PC-3 (cell line): ENCODE measurements at regions not wholly inside any gene's neighbourhood (a gene's known extent, or its start where the extent isn't known, plus 50 kb on each side); places are given as distances from the start of the nearest gene placed in this dataset.

ENCODE experiments used
- ATAC-seq: fragments of 200-7000 bp; cut with Tn5 transposase; 2 replicates; pipeline ENCODE4 v1.9.1; 2020; ENCODE audit warnings: mild to moderate bottlenecking, moderate library complexity
- BruUV-seq: library from RNA; stranded (reverse); fragments of 400-500 nt; replicated peaks from 2 replicates; lab custom pipeline; 2021; lab: Mats Ljungman, UMichigan
- CTCF ChIA-PET: fragments of 300-600 bp; sonication (Branson Sonifier 250); formaldehyde crosslinking; loops from one replicate; lab custom pipeline; 2022; ENCODE audit warnings: antibody characterized with exemption; lab: Charles Lee
- POLR2A ChIA-PET: fragments of 300-600 bp; sonication (Branson Sonifier 250); formaldehyde crosslinking; loops from one replicate; lab custom pipeline; 2022; ENCODE audit warnings: antibody characterized with exemption; ENCODE audit not compliant: unreplicated experiment; lab: Charles Lee
- DNase-seq: peaks from one replicate; pipeline ENCODE4 v3.0.0-alpha.2; 2015
- H2AFZ ChIP-seq: fragments of 300-600 bp; sonication (generic); 2 replicates; pipeline ENCODE4 v1.6.0; 2016; ENCODE audit warnings: antibody characterized with exemption, low read length
- H3F3A ChIP-seq: fragments of 300-600 bp; sonication (generic); one replicate; pipeline ENCODE4 v1.6.0; 2017; ENCODE audit warnings: antibody characterized with exemption, low read length, control low read depth, mild to moderate bottlenecking; ENCODE audit not compliant: unreplicated experiment
- H3K27ac ChIP-seq: fragments of 300-600 bp; sonication (generic); 2 replicates; pipeline ENCODE4 v1.5.1; 2016; ENCODE audit warnings: mild to moderate bottlenecking, low read length
- H3K27me3 ChIP-seq: fragments of 300-600 bp; sonication (generic); 2 replicates; pipeline ENCODE4 v1.6.1; 2016; ENCODE audit warnings: low read length, mixed read lengths
- H3K36me3 ChIP-seq: fragments of 300-600 bp; sonication (generic); 2 replicates; pipeline ENCODE4 v1.6.1; 2016; ENCODE audit warnings: low read depth, mixed run types, low read length, mixed read lengths
- H3K4me1 ChIP-seq: fragments of 300-600 bp; sonication (generic); 2 replicates; pipeline ENCODE4 v1.5.1; 2016; ENCODE audit warnings: low read length; ENCODE audit not compliant: insufficient read depth
- H3K4me2 ChIP-seq: fragments of 300-600 bp; sonication (generic); 2 replicates; pipeline ENCODE4 v1.6.0; 2016; ENCODE audit warnings: low read length
- H3K4me3 ChIP-seq: fragments of 300-600 bp; sonication (generic); 2 replicates; pipeline ENCODE4 v1.5.1; 2016; ENCODE audit warnings: mild to moderate bottlenecking, low read length, mixed read lengths
- H3K79me2 ChIP-seq: fragments of 300-600 bp; sonication (generic); 2 replicates; pipeline ENCODE4 v1.6.1; 2017; ENCODE audit warnings: low read length, mixed read lengths
- H3K9ac ChIP-seq: fragments of 300-600 bp; sonication (generic); 2 replicates; pipeline ENCODE4 v1.6.0; 2016; ENCODE audit warnings: mild to moderate bottlenecking, low read length
- H3K9me2 ChIP-seq: fragments of 300-600 bp; sonication (generic); replicated peaks from 2 replicates; pipeline ENCODE4 v1.6.1; 2016; ENCODE audit warnings: mixed run types, low read length, mixed read lengths
- H3K9me3 ChIP-seq: fragments of 300-600 bp; sonication (generic); 2 replicates; pipeline ENCODE4 v1.6.1; 2016; ENCODE audit warnings: low read length, mixed read lengths
- H4K20me1 ChIP-seq: fragments of 300-600 bp; sonication (generic); 2 replicates; pipeline ENCODE4 v1.6.1; 2016; ENCODE audit warnings: low read length, mixed read lengths
- EZH2 ChIP-seq: fragments of 300-600 bp; sonication (generic); IDR thresholded peaks from one replicate; pipeline ENCODE4 v1.6.1; 2017; ENCODE audit warnings: antibody characterized with exemption, mild to moderate bottlenecking, low read length; ENCODE audit not compliant: unreplicated experiment
- EZH2phosphoT487 ChIP-seq: fragments of 300-600 bp; sonication (generic); IDR thresholded peaks from 2 replicates; pipeline ENCODE4 v1.6.1; 2018; ENCODE audit warnings: mild to moderate bottlenecking, antibody characterized with exemption, low read length, borderline replicate concordance
- intact Hi-C: fragments of 100-400 bp; cut with micrococcal nuclease; formaldehyde crosslinking; loops from 2 replicates; pipeline ENCODE4 v1.9.0; 2023
- TF ChIP-seq, protein P1 (sequence below): fragments of 300-600 bp; sonication (generic); conservative IDR thresholded peaks from 2 replicates; pipeline ENCODE4 v1.5.1; 2017; ENCODE audit warnings: antibody characterized with exemption, low read depth, mild to moderate bottlenecking, low read length

GRCh38 chr3:168205451-168205850 is 109.7 kb upstream of the GOLIM4 start:
- Histone ChIP-seq H3K9me2 (no peaks in the 10 kb centered on the region), H3K4me3 (no peak overlapping the region), H3K27me3 (0 out of 2 replicates have a peak, but pooled peaks cover 3% of the 10 kb centered on the region), H2AFZ (no peak overlapping the region), H3K4me2 (no peak overlapping the region), H3F3A (no peaks in the 10 kb centered on the region), H3K79me2 (no peaks in the 10 kb centered on the region), H3K36me3 (no peaks in the 10 kb centered on the region), H3K9me3 (no peaks in the 10 kb centered on the region), H4K20me1 (no peaks in the 10 kb centered on the region), H3K4me1 (no peaks in the 10 kb centered on the region), H3K9ac (no peak overlapping the region), H3K27ac (no peak overlapping the region)
- no peak for DNase-seq
- CTCF ChIA-PET, result no interaction called here
- TF ChIP-seq, protein P1, sequence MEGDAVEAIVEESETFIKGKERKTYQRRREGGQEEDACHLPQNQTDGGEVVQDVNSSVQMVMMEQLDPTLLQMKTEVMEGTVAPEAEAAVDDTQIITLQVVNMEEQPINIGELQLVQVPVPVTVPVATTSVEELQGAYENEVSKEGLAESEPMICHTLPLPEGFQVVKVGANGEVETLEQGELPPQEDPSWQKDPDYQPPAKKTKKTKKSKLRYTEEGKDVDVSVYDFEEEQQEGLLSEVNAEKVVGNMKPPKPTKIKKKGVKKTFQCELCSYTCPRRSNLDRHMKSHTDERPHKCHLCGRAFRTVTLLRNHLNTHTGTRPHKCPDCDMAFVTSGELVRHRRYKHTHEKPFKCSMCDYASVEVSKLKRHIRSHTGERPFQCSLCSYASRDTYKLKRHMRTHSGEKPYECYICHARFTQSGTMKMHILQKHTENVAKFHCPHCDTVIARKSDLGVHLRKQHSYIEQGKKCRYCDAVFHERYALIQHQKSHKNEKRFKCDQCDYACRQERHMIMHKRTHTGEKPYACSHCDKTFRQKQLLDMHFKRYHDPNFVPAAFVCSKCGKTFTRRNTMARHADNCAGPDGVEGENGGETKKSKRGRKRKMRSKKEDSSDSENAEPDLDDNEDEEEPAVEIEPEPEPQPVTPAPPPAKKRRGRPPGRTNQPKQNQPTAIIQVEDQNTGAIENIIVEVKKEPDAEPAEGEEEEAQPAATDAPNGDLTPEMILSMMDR, result no peak
- TF ChIP-seq EZH2phosphoT487, result no peak
- TF ChIP-seq EZH2, result no peak
- POLR2A ChIA-PET, result no interaction called here
- ATAC-seq, result no peak
- intact Hi-C loops, result no loop called here
- BruUV-seq, result no TSS peak

GRCh38 chr3:168197162-168197561 is 101.4 kb upstream of the GOLIM4 start:
- Histone ChIP-seq H2AFZ (no peak overlapping the region), H3K27ac (no peak overlapping the region), H3K4me3 (no peak overlapping the region), H3K4me2 (no peak overlapping the region), H3K36me3 (no peaks in the 10 kb centered on the region), H3K27me3 (0 out of 2 replicates have a peak, but pooled peaks cover 4% of the 10 kb centered on the region), H3F3A (no peaks in the 10 kb centered on the region), H3K79me2 (no peaks in the 10 kb centered on the region), H3K4me1 (no peaks in the 10 kb centered on the region), H4K20me1 (no peaks in the 10 kb centered on the region), H3K9ac (no peak overlapping the region), H3K9me2 (no peaks in the 10 kb centered on the region), H3K9me3 (no peaks in the 10 kb centered on the region)
- ATAC-seq, result peak; percentile 87
- TF ChIP-seq EZH2phosphoT487, result no peak
- TF ChIP-seq, protein P1, result no peak
- no peak for TF ChIP-seq EZH2
- ChIA-PET POLR2A (no interaction called here), CTCF (interaction anchor here (0.7 kb wide), 1 partner anchor 42 kb away, joined by 3 read pairs; no protein-coding TSS in a partner anchor)
- intact Hi-C loops, result no loop called here
- DNase-seq, result no peak
- BruUV-seq, result no TSS peak

- TF ChIP-seq, protein P1, result no peak
- no peak for TF ChIP-seq EZH2
- TF ChIP-seq EZH2phosphoT487, result no peak
- Histone ChIP-seq H3K79me2 (no peaks in the 10 kb centered on the region), H3K27ac (no peak overlapping the region), H3F3A (no peaks in the 10 kb centered on the region), H3K4me2 (no peak overlapping the region), H3K4me1 (no peaks in the 10 kb centered on the region), H3K9ac (no peak overlapping the region), H2AFZ (no peak overlapping the region), H3K36me3 (no peaks in the 10 kb centered on the region), H4K20me1 (no peaks in the 10 kb centered on the region), H3K9me3 (no peaks in the 10 kb centered on the region), H3K9me2 (no peaks in the 10 kb centered on the region), H3K27me3 (peaks cover 4% of the 10 kb centered on the region; the same call in 1 of the 2 replicates), H3K4me3 (no peak overlapping the region)
- ChIA-PET CTCF (no interaction called here), POLR2A (no interaction called here)
- intact Hi-C loops, result no loop called here
- BruUV-seq, result no TSS peak
- DNase-seq (no peak), ATAC-seq (no peak)
Measured at GRCh38 chr3:168191856-168192255, 96.1 kb upstream of the GOLIM4 start.
